Activated T-helper 2 cell treated with anti-CD3 and anti-CD28 coated beads, Interferon-gamma antibody, Interleukin-2, Interleukin-4, amounts not matched to agents 10 μg/mL and 5 μg/mL and 100 μg/mL, durations not matched to agents 14 hours and 24 hours and 36 hours (primary cell): ENCODE measurements at regions not wholly inside any gene's neighbourhood (a gene's known extent, or its start where the extent isn't known, plus 50 kb on each side); places are given as distances from the start of the nearest gene placed in this dataset.

ENCODE experiments used
- DNase-seq: peaks from one replicate; pipeline ENCODE4 v3.0.0; 2021; ENCODE audit warnings: low spot score
- H3K27ac Mint-ChIP-seq: one replicate; pipeline ENCODE4 v1.8.0; 2021; ENCODE audit warnings: mixed read lengths
- H3K27me3 Mint-ChIP-seq: one replicate; pipeline ENCODE4 v1.8.0; 2021; ENCODE audit warnings: low read depth, mixed read lengths
- H3K36me3 Mint-ChIP-seq: one replicate; pipeline ENCODE4 v1.8.0; 2021; ENCODE audit warnings: low read depth, mixed read lengths
- H3K4me1 Mint-ChIP-seq: one replicate; pipeline ENCODE4 v1.8.0; 2021; ENCODE audit warnings: low read depth, mixed read lengths
- H3K4me3 Mint-ChIP-seq: one replicate; pipeline ENCODE4 v1.8.0; 2021; ENCODE audit warnings: low read depth, mild to moderate bottlenecking, moderate library complexity, mixed read lengths
- H3K9me3 Mint-ChIP-seq: one replicate; pipeline ENCODE4 v1.8.0; 2021; ENCODE audit warnings: mixed read lengths
- intact Hi-C: fragments of 100-400 bp; cut with micrococcal nuclease; formaldehyde crosslinking; loops from one replicate; pipeline ENCODE4 v1.15.1; 2023

GRCh38 chr13:103282571-103283450 lies 216.6 kb upstream of the SLC10A2 start:
- Mint-ChIP-seq H3K36me3 (no peaks in the 10 kb centered on the region), H3K9me3 (no peaks in the 10 kb centered on the region), H3K4me1 (no peaks in the 10 kb centered on the region), H3K27ac (no peak overlapping the region), H3K27me3 (no peaks in the 10 kb centered on the region), H3K4me3 (no peak overlapping the region)
- no peak for DNase-seq
- intact Hi-C loops = no loop called here

GRCh38 chr13:103277959-103278694 lies 211.9 kb upstream of the SLC10A2 start:
- intact Hi-C loops = no loop called here
- Mint-ChIP-seq H3K9me3 (no peaks in the 10 kb centered on the region), H3K4me3 (no peak overlapping the region), H3K27ac (no peak overlapping the region), H3K27me3 (no peaks in the 10 kb centered on the region), H3K36me3 (no peaks in the 10 kb centered on the region), H3K4me1 (no peaks in the 10 kb centered on the region)
- DNase-seq = no peak

GRCh38 chr13:103276775-103277498 lies 210.7 kb upstream of the SLC10A2 start:
- no peak for DNase-seq
- intact Hi-C loops = no loop called here
- H3K4me3 Mint-ChIP-seq = no peak overlapping the region
- no peaks in the 10 kb centered on the region for H3K27me3 Mint-ChIP-seq
- H3K36me3 Mint-ChIP-seq = no peaks in the 10 kb centered on the region
- no peak overlapping the region for H3K27ac Mint-ChIP-seq
- H3K9me3 Mint-ChIP-seq = no peaks in the 10 kb centered on the region
- H3K4me1 Mint-ChIP-seq = no peaks in the 10 kb centered on the region

GRCh38 chr13:103275722-103276121 lies 209.5 kb upstream of the SLC10A2 start:
- no peak overlapping the region for H3K27ac Mint-ChIP-seq
- H3K27me3 Mint-ChIP-seq = no peaks in the 10 kb centered on the region
- H3K9me3 Mint-ChIP-seq = no peaks in the 10 kb centered on the region
- DNase-seq = no peak
- H3K4me1 Mint-ChIP-seq = no peaks in the 10 kb centered on the region
- H3K4me3 Mint-ChIP-seq = no peak overlapping the region
- intact Hi-C loops = no loop called here
- no peaks in the 10 kb centered on the region for H3K36me3 Mint-ChIP-seq

- no peak for DNase-seq
- Mint-ChIP-seq H3K4me3 (no peak overlapping the region), H3K9me3 (no peaks in the 10 kb centered on the region), H3K27ac (no peak overlapping the region), H3K27me3 (no peaks in the 10 kb centered on the region), H3K36me3 (no peaks in the 10 kb centered on the region), H3K4me1 (no peaks in the 10 kb centered on the region)
- intact Hi-C loops = no loop called here
Observed at GRCh38 chr13:103275081-103275480, 208.9 kb upstream of the SLC10A2 start.

- DNase-seq = no peak
- Mint-ChIP-seq H3K4me3 (no peak overlapping the region), H3K27me3 (no peaks in the 10 kb centered on the region), H3K4me1 (no peaks in the 10 kb centered on the region), H3K27ac (no peak overlapping the region), H3K9me3 (no peaks in the 10 kb centered on the region), H3K36me3 (no peaks in the 10 kb centered on the region)
- intact Hi-C loops = no loop called here
Observed at GRCh38 chr13:103273825-103274224, 207.6 kb upstream of the SLC10A2 start.

- H3K4me1 Mint-ChIP-seq = no peaks in the 10 kb centered on the region
- H3K4me3 Mint-ChIP-seq = no peak overlapping the region
- H3K36me3 Mint-ChIP-seq = no peaks in the 10 kb centered on the region
- H3K27ac Mint-ChIP-seq = no peak overlapping the region
- H3K9me3 Mint-ChIP-seq = no peaks in the 10 kb centered on the region
- intact Hi-C loops = no loop called here
- no peaks in the 10 kb centered on the region for H3K27me3 Mint-ChIP-seq
- DNase-seq = no peak
Observed at GRCh38 chr13:103272770-103273169, 206.6 kb upstream of the SLC10A2 start.

- peaks cover 14% of the 10 kb centered on the region for H3K9me3 Mint-ChIP-seq
- DNase-seq = no peak
- intact Hi-C loops = no loop called here
- no peaks in the 10 kb centered on the region for H3K27me3 Mint-ChIP-seq
- H3K27ac Mint-ChIP-seq = no peak overlapping the region
- no peaks in the 10 kb centered on the region for H3K4me1 Mint-ChIP-seq
- H3K36me3 Mint-ChIP-seq = no peaks in the 10 kb centered on the region
- H3K4me3 Mint-ChIP-seq = no peak overlapping the region
Observed at GRCh38 chr13:103263448-103263847, 197.2 kb upstream of the SLC10A2 start.

- intact Hi-C loops = no loop called here
- H3K27me3 Mint-ChIP-seq = no peaks in the 10 kb centered on the region
- DNase-seq = no peak
- H3K9me3 Mint-ChIP-seq = no peaks in the 10 kb centered on the region
- H3K27ac Mint-ChIP-seq = no peak overlapping the region
- no peak overlapping the region for H3K4me3 Mint-ChIP-seq
- H3K4me1 Mint-ChIP-seq = no peaks in the 10 kb centered on the region
- H3K36me3 Mint-ChIP-seq = no peaks in the 10 kb centered on the region
Observed at GRCh38 chr13:103255587-103256301, 189.5 kb upstream of the SLC10A2 start.

GRCh38 chr13:103250071-103250470 lies 183.9 kb upstream of the SLC10A2 start:
- Mint-ChIP-seq H3K4me1 (no peaks in the 10 kb centered on the region), H3K9me3 (peaks cover 4% of the 10 kb centered on the region), H3K27ac (no peak overlapping the region), H3K27me3 (no peaks in the 10 kb centered on the region), H3K4me3 (no peak overlapping the region), H3K36me3 (no peaks in the 10 kb centered on the region)
- no peak for DNase-seq
- intact Hi-C loops = no loop called here

- intact Hi-C loops = no loop called here
- Mint-ChIP-seq H3K27ac (no peak overlapping the region), H3K4me1 (no peaks in the 10 kb centered on the region), H3K27me3 (no peaks in the 10 kb centered on the region), H3K4me3 (no peak overlapping the region), H3K9me3 (peaks cover 4% of the 10 kb centered on the region), H3K36me3 (no peaks in the 10 kb centered on the region)
- no peak for DNase-seq
Observed at GRCh38 chr13:103246581-103247200, 180.5 kb upstream of the SLC10A2 start.

GRCh38 chr13:103243495-103243894 lies 177.3 kb upstream of the SLC10A2 start:
- Mint-ChIP-seq H3K27me3 (no peaks in the 10 kb centered on the region), H3K27ac (no peak overlapping the region), H3K4me1 (no peaks in the 10 kb centered on the region), H3K4me3 (no peak overlapping the region), H3K36me3 (no peaks in the 10 kb centered on the region), H3K9me3 (no peaks in the 10 kb centered on the region)
- intact Hi-C loops = no loop called here
- no peak for DNase-seq
